PC-3 (cell line): ENCODE measurements at regions not wholly inside any gene's neighbourhood (a gene's known extent, or its start where the extent isn't known, plus 50 kb on each side); places are given as distances from the start of the nearest gene placed in this dataset.

ENCODE experiments used
- ATAC-seq: fragments of 200-7000 bp; cut with Tn5 transposase; 2 replicates; pipeline ENCODE4 v1.9.1; 2020; ENCODE audit warnings: mild to moderate bottlenecking, moderate library complexity
- BruUV-seq: library from RNA; stranded (reverse); fragments of 400-500 nt; replicated peaks from 2 replicates; lab custom pipeline; 2021; lab: Mats Ljungman, UMichigan
- CTCF ChIA-PET: fragments of 300-600 bp; sonication (Branson Sonifier 250); formaldehyde crosslinking; loops from one replicate; lab custom pipeline; 2022; ENCODE audit warnings: antibody characterized with exemption; lab: Charles Lee
- POLR2A ChIA-PET: fragments of 300-600 bp; sonication (Branson Sonifier 250); formaldehyde crosslinking; loops from one replicate; lab custom pipeline; 2022; ENCODE audit warnings: antibody characterized with exemption; ENCODE audit not compliant: unreplicated experiment; lab: Charles Lee
- DNase-seq: peaks from one replicate; pipeline ENCODE4 v3.0.0-alpha.2; 2015
- H2AFZ ChIP-seq: fragments of 300-600 bp; sonication (generic); 2 replicates; pipeline ENCODE4 v1.6.0; 2016; ENCODE audit warnings: antibody characterized with exemption, low read length
- H3F3A ChIP-seq: fragments of 300-600 bp; sonication (generic); one replicate; pipeline ENCODE4 v1.6.0; 2017; ENCODE audit warnings: antibody characterized with exemption, low read length, control low read depth, mild to moderate bottlenecking; ENCODE audit not compliant: unreplicated experiment
- H3K27ac ChIP-seq: fragments of 300-600 bp; sonication (generic); 2 replicates; pipeline ENCODE4 v1.5.1; 2016; ENCODE audit warnings: mild to moderate bottlenecking, low read length
- H3K27me3 ChIP-seq: fragments of 300-600 bp; sonication (generic); 2 replicates; pipeline ENCODE4 v1.6.1; 2016; ENCODE audit warnings: low read length, mixed read lengths
- H3K36me3 ChIP-seq: fragments of 300-600 bp; sonication (generic); 2 replicates; pipeline ENCODE4 v1.6.1; 2016; ENCODE audit warnings: low read depth, mixed run types, low read length, mixed read lengths
- H3K4me1 ChIP-seq: fragments of 300-600 bp; sonication (generic); 2 replicates; pipeline ENCODE4 v1.5.1; 2016; ENCODE audit warnings: low read length; ENCODE audit not compliant: insufficient read depth
- H3K4me2 ChIP-seq: fragments of 300-600 bp; sonication (generic); 2 replicates; pipeline ENCODE4 v1.6.0; 2016; ENCODE audit warnings: low read length
- H3K4me3 ChIP-seq: fragments of 300-600 bp; sonication (generic); 2 replicates; pipeline ENCODE4 v1.5.1; 2016; ENCODE audit warnings: mild to moderate bottlenecking, low read length, mixed read lengths
- H3K79me2 ChIP-seq: fragments of 300-600 bp; sonication (generic); 2 replicates; pipeline ENCODE4 v1.6.1; 2017; ENCODE audit warnings: low read length, mixed read lengths
- H3K9ac ChIP-seq: fragments of 300-600 bp; sonication (generic); 2 replicates; pipeline ENCODE4 v1.6.0; 2016; ENCODE audit warnings: mild to moderate bottlenecking, low read length
- H3K9me2 ChIP-seq: fragments of 300-600 bp; sonication (generic); replicated peaks from 2 replicates; pipeline ENCODE4 v1.6.1; 2016; ENCODE audit warnings: mixed run types, low read length, mixed read lengths
- H3K9me3 ChIP-seq: fragments of 300-600 bp; sonication (generic); 2 replicates; pipeline ENCODE4 v1.6.1; 2016; ENCODE audit warnings: low read length, mixed read lengths
- H4K20me1 ChIP-seq: fragments of 300-600 bp; sonication (generic); 2 replicates; pipeline ENCODE4 v1.6.1; 2016; ENCODE audit warnings: low read length, mixed read lengths
- EZH2 ChIP-seq: fragments of 300-600 bp; sonication (generic); IDR thresholded peaks from one replicate; pipeline ENCODE4 v1.6.1; 2017; ENCODE audit warnings: antibody characterized with exemption, mild to moderate bottlenecking, low read length; ENCODE audit not compliant: unreplicated experiment
- EZH2phosphoT487 ChIP-seq: fragments of 300-600 bp; sonication (generic); IDR thresholded peaks from 2 replicates; pipeline ENCODE4 v1.6.1; 2018; ENCODE audit warnings: mild to moderate bottlenecking, antibody characterized with exemption, low read length, borderline replicate concordance
- intact Hi-C: fragments of 100-400 bp; cut with micrococcal nuclease; formaldehyde crosslinking; loops from 2 replicates; pipeline ENCODE4 v1.9.0; 2023
- TF ChIP-seq, protein P1 (sequence below): fragments of 300-600 bp; sonication (generic); conservative IDR thresholded peaks from 2 replicates; pipeline ENCODE4 v1.5.1; 2017; ENCODE audit warnings: antibody characterized with exemption, low read depth, mild to moderate bottlenecking, low read length

- H3K9ac ChIP-seq = no peak overlapping the region
- no peak overlapping the region for H3K4me3 ChIP-seq
- no TSS peak for BruUV-seq
- no peak overlapping the region for H2AFZ ChIP-seq
- no peak for ATAC-seq
- H3K27ac ChIP-seq = no peak overlapping the region
- no peaks in the 10 kb centered on the region for H3K79me2 ChIP-seq
- no peak for DNase-seq
- no peaks in the 10 kb centered on the region for H3K36me3 ChIP-seq
- POLR2A ChIA-PET = no interaction called here
- intact Hi-C loops = no loop called here
- CTCF ChIA-PET = no interaction called here
- no peaks in the 10 kb centered on the region for H3K9me3 ChIP-seq
- H3K27me3 ChIP-seq = no peaks in the 10 kb centered on the region
- H4K20me1 ChIP-seq = no peaks in the 10 kb centered on the region
- TF ChIP-seq EZH2phosphoT487 (no peak), EZH2 (no peak)
- TF ChIP-seq, protein P1, sequence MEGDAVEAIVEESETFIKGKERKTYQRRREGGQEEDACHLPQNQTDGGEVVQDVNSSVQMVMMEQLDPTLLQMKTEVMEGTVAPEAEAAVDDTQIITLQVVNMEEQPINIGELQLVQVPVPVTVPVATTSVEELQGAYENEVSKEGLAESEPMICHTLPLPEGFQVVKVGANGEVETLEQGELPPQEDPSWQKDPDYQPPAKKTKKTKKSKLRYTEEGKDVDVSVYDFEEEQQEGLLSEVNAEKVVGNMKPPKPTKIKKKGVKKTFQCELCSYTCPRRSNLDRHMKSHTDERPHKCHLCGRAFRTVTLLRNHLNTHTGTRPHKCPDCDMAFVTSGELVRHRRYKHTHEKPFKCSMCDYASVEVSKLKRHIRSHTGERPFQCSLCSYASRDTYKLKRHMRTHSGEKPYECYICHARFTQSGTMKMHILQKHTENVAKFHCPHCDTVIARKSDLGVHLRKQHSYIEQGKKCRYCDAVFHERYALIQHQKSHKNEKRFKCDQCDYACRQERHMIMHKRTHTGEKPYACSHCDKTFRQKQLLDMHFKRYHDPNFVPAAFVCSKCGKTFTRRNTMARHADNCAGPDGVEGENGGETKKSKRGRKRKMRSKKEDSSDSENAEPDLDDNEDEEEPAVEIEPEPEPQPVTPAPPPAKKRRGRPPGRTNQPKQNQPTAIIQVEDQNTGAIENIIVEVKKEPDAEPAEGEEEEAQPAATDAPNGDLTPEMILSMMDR = no peak
- no peak overlapping the region for H3K4me2 ChIP-seq
- no peaks in the 10 kb centered on the region for H3K4me1 ChIP-seq
- no peaks in the 10 kb centered on the region for H3F3A ChIP-seq
- H3K9me2 ChIP-seq = no peaks in the 10 kb centered on the region
These were observed 405.4 kb downstream of the TMEM232 start for GRCh38 chr5:110321117-110321516.

GRCh38 chr5:110323357-110323756 lies 403.1 kb downstream of the TMEM232 start:
- Histone ChIP-seq H3K27me3 (no peaks in the 10 kb centered on the region), H3K9ac (no peak overlapping the region), H4K20me1 (no peaks in the 10 kb centered on the region), H3F3A (no peaks in the 10 kb centered on the region), H3K9me3 (no peaks in the 10 kb centered on the region), H2AFZ (no peak overlapping the region), H3K4me3 (no peak overlapping the region), H3K27ac (no peak overlapping the region), H3K4me2 (no peak overlapping the region), H3K4me1 (no peaks in the 10 kb centered on the region), H3K36me3 (no peaks in the 10 kb centered on the region), H3K9me2 (no peaks in the 10 kb centered on the region), H3K79me2 (no peaks in the 10 kb centered on the region)
- TF ChIP-seq EZH2 (no peak), EZH2phosphoT487 (no peak)
- TF ChIP-seq, protein P1 = no peak
- no TSS peak for BruUV-seq
- intact Hi-C loops = no loop called here
- ChIA-PET POLR2A (interaction anchor here (0.6 kb wide), 1 partner anchor 400 kb away, joined by 3 read pairs; no protein-coding TSS in a partner anchor), CTCF (no interaction called here)
- DNase-seq = peak; percentile 16
- ATAC-seq = peak; percentile 74

- Histone ChIP-seq H4K20me1 (no peaks in the 10 kb centered on the region), H3F3A (no peaks in the 10 kb centered on the region), H3K9ac (no peak overlapping the region), H3K9me3 (no peaks in the 10 kb centered on the region), H3K4me2 (no peak overlapping the region), H3K79me2 (no peaks in the 10 kb centered on the region), H2AFZ (no peak overlapping the region), H3K4me3 (no peak overlapping the region), H3K4me1 (no peaks in the 10 kb centered on the region), H3K9me2 (no peaks in the 10 kb centered on the region), H3K27me3 (no peaks in the 10 kb centered on the region), H3K27ac (no peak overlapping the region), H3K36me3 (no peaks in the 10 kb centered on the region)
- intact Hi-C loops = no loop called here
- POLR2A ChIA-PET = interaction anchor here (0.6 kb wide), 1 partner anchor 401 kb away, joined by 3 read pairs; no protein-coding TSS in a partner anchor
- CTCF ChIA-PET = no interaction called here
- TF ChIP-seq EZH2 = no peak
- TF ChIP-seq, protein P1 = no peak
- no peak for TF ChIP-seq EZH2phosphoT487
- no TSS peak for BruUV-seq
- DNase-seq (no peak), ATAC-seq (peak; percentile 18; the same call in 1 of the 2 replicates)
These were observed 402.6 kb downstream of the TMEM232 start for GRCh38 chr5:110323832-110324231.
